ENCODE measurements at regions not wholly inside any gene's neighbourhood (a gene's known extent, or its start where the extent isn't known, plus 50 kb on each side); places are given as distances from the start of the nearest gene placed in this dataset.

DNA sequence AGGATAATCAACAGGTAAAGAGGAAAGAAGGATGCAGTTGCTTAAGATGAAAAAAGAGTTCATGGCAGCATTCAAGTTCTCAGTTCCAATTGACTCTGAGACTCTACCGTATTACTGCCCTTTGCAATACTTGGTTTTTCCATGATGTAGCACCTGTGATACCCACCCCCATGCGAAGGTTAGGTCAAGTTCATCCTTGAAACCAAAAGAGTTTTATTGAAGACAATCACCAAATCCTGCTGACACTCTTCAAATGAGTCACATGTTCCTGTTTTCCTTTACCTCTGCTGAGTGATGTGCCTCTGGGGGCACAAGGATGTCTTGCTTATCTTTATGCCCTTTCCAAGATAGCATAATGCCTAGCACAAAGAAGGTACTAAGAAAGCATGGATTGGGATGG lies 111.3 kb upstream of the SLC7A14 start:
- no peak for TF ChIP-seq SIN3A (IDR thresholded peaks at IDR 0.05; ENCODE audit: borderline replicate concordance, insufficient read depth, low read length)
- TF ChIP-seq POLR2AphosphoS5 (IDR thresholded peaks at IDR 0.05; ENCODE audit: low read depth, low read length): no peak
- TF ChIP-seq, protein P1, sequence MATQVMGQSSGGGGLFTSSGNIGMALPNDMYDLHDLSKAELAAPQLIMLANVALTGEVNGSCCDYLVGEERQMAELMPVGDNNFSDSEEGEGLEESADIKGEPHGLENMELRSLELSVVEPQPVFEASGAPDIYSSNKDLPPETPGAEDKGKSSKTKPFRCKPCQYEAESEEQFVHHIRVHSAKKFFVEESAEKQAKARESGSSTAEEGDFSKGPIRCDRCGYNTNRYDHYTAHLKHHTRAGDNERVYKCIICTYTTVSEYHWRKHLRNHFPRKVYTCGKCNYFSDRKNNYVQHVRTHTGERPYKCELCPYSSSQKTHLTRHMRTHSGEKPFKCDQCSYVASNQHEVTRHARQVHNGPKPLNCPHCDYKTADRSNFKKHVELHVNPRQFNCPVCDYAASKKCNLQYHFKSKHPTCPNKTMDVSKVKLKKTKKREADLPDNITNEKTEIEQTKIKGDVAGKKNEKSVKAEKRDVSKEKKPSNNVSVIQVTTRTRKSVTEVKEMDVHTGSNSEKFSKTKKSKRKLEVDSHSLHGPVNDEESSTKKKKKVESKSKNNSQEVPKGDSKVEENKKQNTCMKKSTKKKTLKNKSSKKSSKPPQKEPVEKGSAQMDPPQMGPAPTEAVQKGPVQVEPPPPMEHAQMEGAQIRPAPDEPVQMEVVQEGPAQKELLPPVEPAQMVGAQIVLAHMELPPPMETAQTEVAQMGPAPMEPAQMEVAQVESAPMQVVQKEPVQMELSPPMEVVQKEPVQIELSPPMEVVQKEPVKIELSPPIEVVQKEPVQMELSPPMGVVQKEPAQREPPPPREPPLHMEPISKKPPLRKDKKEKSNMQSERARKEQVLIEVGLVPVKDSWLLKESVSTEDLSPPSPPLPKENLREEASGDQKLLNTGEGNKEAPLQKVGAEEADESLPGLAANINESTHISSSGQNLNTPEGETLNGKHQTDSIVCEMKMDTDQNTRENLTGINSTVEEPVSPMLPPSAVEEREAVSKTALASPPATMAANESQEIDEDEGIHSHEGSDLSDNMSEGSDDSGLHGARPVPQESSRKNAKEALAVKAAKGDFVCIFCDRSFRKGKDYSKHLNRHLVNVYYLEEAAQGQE (IDR thresholded peaks at IDR 0.05; ENCODE audit: insufficient read depth in 1 of 2, low read depth in 2 of 2, low read length in 2 of 2): no peak
- TF ChIP-seq TAF1 (IDR thresholded peaks at IDR 0.05; ENCODE audit: borderline replicate concordance, insufficient read depth, low read length): no peak
- TF ChIP-seq FOXP2 (optimal IDR thresholded peaks at IDR 0.05; ENCODE audit: borderline replicate concordance, extremely low read depth, extremely low read length, insufficient read depth): no peak

DNA sequence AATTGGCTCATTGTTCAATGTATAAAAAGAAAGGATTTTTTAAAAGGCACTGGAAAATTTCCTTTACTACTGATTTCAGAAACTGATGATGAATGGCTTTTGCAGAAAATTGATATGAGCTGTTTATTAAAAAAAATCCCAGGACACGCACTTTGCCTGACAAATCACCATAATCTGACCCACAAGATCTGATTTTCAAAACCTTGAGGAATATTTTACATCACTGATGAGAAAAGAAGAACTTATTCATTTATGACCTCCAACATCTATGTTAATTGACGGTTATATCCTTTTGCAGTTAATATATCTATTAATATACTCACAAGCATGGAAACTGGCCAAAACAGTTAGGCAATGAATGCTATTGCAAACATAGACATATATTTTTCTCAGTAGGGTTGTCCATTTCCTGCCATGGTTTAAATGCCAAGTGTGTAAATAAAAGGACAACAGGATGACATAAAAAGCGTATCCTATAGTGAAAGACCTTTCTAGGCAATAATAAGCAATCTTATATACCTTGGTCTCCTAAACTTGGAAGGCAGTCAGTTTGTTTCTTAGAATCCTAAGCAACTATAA lies 109.7 kb upstream of the SLC7A14 start:
- TF ChIP-seq FOXP2 (optimal IDR thresholded peaks at IDR 0.05; ENCODE audit: borderline replicate concordance, extremely low read depth, extremely low read length, insufficient read depth) (no peak), TAF1 (IDR thresholded peaks at IDR 0.05; ENCODE audit: borderline replicate concordance, insufficient read depth, low read length) (no peak), POLR2AphosphoS5 (IDR thresholded peaks at IDR 0.05; ENCODE audit: low read depth, low read length) (no peak), SIN3A (IDR thresholded peaks at IDR 0.05; ENCODE audit: borderline replicate concordance, insufficient read depth, low read length) (no peak)
- TF ChIP-seq, protein P1 (IDR thresholded peaks at IDR 0.05; ENCODE audit: insufficient read depth in 1 of 2, low read depth in 2 of 2, low read length in 2 of 2): no peak

DNA sequence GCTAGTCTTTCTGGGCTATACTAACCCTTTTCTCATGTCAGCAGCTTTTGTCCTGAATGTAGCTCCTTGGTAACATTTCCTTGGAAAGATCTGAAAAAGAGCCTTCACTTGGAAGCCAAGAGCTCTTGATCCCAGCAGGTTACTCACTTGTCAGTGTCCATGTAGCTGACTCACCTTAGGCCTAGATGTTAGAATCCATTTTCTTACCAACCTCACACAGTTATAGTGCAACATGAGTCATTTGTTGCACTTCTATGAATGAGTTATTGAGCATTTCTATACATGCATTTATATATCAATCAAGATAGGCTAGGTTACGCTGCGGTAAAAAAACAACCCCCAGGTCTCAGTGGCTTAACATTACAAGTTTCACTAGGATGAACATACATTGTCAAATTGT lies 106.8 kb upstream of the SLC7A14 start:
- TF ChIP-seq, protein P1 (IDR thresholded peaks at IDR 0.05; ENCODE audit: insufficient read depth in 1 of 2, low read depth in 2 of 2, low read length in 2 of 2): no peak
- TF ChIP-seq SIN3A (IDR thresholded peaks at IDR 0.05; ENCODE audit: borderline replicate concordance, insufficient read depth, low read length): no peak
- TF ChIP-seq POLR2AphosphoS5 (IDR thresholded peaks at IDR 0.05; ENCODE audit: low read depth, low read length): no peak
- TF ChIP-seq FOXP2 (optimal IDR thresholded peaks at IDR 0.05; ENCODE audit: borderline replicate concordance, extremely low read depth, extremely low read length, insufficient read depth): no peak
- TF ChIP-seq TAF1 (IDR thresholded peaks at IDR 0.05; ENCODE audit: borderline replicate concordance, insufficient read depth, low read length): no peak

DNA sequence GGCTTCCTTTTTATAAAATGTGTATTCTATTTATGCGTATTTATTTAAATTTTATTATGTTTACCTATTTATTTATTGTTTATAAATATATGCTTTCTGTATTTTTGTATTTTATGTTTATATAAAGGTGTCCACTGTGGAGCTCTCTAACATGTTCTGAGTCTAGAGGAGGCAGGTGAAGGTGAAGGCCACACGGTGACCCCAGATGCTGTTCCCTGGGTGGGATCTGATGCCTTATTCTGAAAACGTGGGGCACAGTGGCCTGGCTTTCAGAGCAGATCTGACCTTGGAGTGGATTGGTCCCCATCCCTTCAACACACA lies 104.7 kb upstream of the SLC7A14 start:
- TF ChIP-seq, protein P1 (IDR thresholded peaks at IDR 0.05; ENCODE audit: insufficient read depth in 1 of 2, low read depth in 2 of 2, low read length in 2 of 2): no peak
- TF ChIP-seq SIN3A (IDR thresholded peaks at IDR 0.05; ENCODE audit: borderline replicate concordance, insufficient read depth, low read length) (no peak), FOXP2 (optimal IDR thresholded peaks at IDR 0.05; ENCODE audit: borderline replicate concordance, extremely low read depth, extremely low read length, insufficient read depth) (no peak), POLR2AphosphoS5 (IDR thresholded peaks at IDR 0.05; ENCODE audit: low read depth, low read length) (no peak), TAF1 (IDR thresholded peaks at IDR 0.05; ENCODE audit: borderline replicate concordance, insufficient read depth, low read length) (no peak)

Measured in PFSK-1 (cell line).